Stimulated activated CD8-positive, alpha-beta memory T cell treated with anti-CD3 and anti-CD28 coated beads, Interleukin-4, amount 100 ng/mL, for 48 hours (primary cell): ENCODE measurements at regions not wholly inside any gene's neighbourhood (a gene's known extent, or its start where the extent isn't known, plus 50 kb on each side); places are given as distances from the start of the nearest gene placed in this dataset.

Experiments used
- DNase-seq: peaks from one replicate; pipeline ENCODE4 v3.0.0-alpha.2; 2020

GRCh38 chr1:115233598-115233997 is 104.5 kb downstream of the NGF start:
- DNase-seq = no peak

- no peak for DNase-seq
Observed at GRCh38 chr1:115230281-115230680, 107.8 kb downstream of the NGF start.

- no peak for DNase-seq
Observed at GRCh38 chr1:115229016-115229415, 109.0 kb downstream of the NGF start.

- no peak for DNase-seq
Observed at GRCh38 chr1:115228191-115228590, 109.9 kb downstream of the NGF start.

- DNase-seq = no peak
Observed at GRCh38 chr1:115227346-115228082, 110.5 kb downstream of the NGF start.

- no peak for DNase-seq
Observed at GRCh38 chr1:115225993-115226685, 111.9 kb downstream of the NGF start.

- DNase-seq = no peak
Observed at GRCh38 chr1:115224636-115225035, 113.4 kb downstream of the NGF start.

- no peak for DNase-seq
Observed at GRCh38 chr1:115222616-115223402, 115.2 kb downstream of the NGF start.

GRCh38 chr1:115220340-115221270 is 117.4 kb downstream of the NGF start:
- DNase-seq = no peak

GRCh38 chr1:115219927-115220326 is 118.1 kb downstream of the NGF start:
- no peak for DNase-seq

- no peak for DNase-seq
Observed at GRCh38 chr1:115218699-115219098, 119.3 kb downstream of the NGF start.

GRCh38 chr1:115218034-115218405 is 120.0 kb downstream of the NGF start:
- no peak for DNase-seq

GRCh38 chr1:115217150-115218033 is 120.7 kb downstream of the NGF start:
- no peak for DNase-seq

GRCh38 chr1:115215703-115216521 is 122.1 kb downstream of the NGF start:
- DNase-seq = no peak

- no peak for DNase-seq
Observed at GRCh38 chr1:115215110-115215509, 122.9 kb downstream of the NGF start.

- no peak for DNase-seq
Observed at GRCh38 chr1:115214098-115214497, 124.0 kb downstream of the NGF start.

- DNase-seq = no peak
Observed at GRCh38 chr1:115213130-115213529, 123.8 kb upstream of the TSPAN2 start.

GRCh38 chr1:115211071-115211745 is 121.9 kb upstream of the TSPAN2 start:
- no peak for DNase-seq

GRCh38 chr1:115210302-115210711 is 121.0 kb upstream of the TSPAN2 start:
- DNase-seq = no peak

GRCh38 chr1:115204513-115204912 is 115.2 kb upstream of the TSPAN2 start:
- DNase-seq = no peak
